Spinal cord (tissue), 9 donors: ENCODE measurements at regions not wholly inside any gene's neighbourhood (a gene's known extent, or its start where the extent isn't known, plus 50 kb on each side); places are given as distances from the start of the nearest gene placed in this dataset.

Source experiments
- DNase-seq, 6 donors: peaks; one replicate each; pipeline versions ENCODE4 v3.0.0 to v3.0.0-alpha.2; 2013 to 2015; ENCODE audit warnings: low spot score in 6 of 6, low read depth in 4 of 6
- H3K27ac ChIP-seq: one replicate; pipeline ENCODE4 v1.5.1; 2013; ENCODE audit warnings: low read depth, low read length, control low read depth
- H3K27me3 ChIP-seq: one replicate; pipeline ENCODE4 v1.6.1; 2013; ENCODE audit warnings: low read length; ENCODE audit not compliant: control insufficient read depth, insufficient read depth
- H3K36me3 ChIP-seq: one replicate; pipeline ENCODE4 v1.6.1; 2013; ENCODE audit warnings: low read length; ENCODE audit not compliant: control insufficient read depth, insufficient read depth
- H3K4me1 ChIP-seq: one replicate; pipeline ENCODE4 v1.6.1; 2013; ENCODE audit warnings: low read length; ENCODE audit not compliant: control insufficient read depth, insufficient read depth
- H3K4me3 ChIP-seq: one replicate; pipeline ENCODE4 v1.5.1; 2013; ENCODE audit warnings: low read depth, low read length, control low read depth
- H3K9me3 ChIP-seq: one replicate; pipeline ENCODE4 v1.6.1; 2013; ENCODE audit warnings: low read length; ENCODE audit not compliant: control insufficient read depth, insufficient read depth
- WGBS: methylation state at CpG from one replicate; pipeline ENCODE4 v1.1.5; 2013; ENCODE audit warnings: missing lambda C conversion rate; ENCODE audit not compliant: insufficient coverage; 5-methylcytosine and 5-hydroxymethylcytosine counted together
- donor health status: healthy.

GRCh38 chr20:57076152-57076652, 190.2 kb downstream of the BMP7 start:
- no peak overlapping the region for H3K4me3 ChIP-seq
- DNase-seq: no peak
- no peak overlapping the region for H3K27ac ChIP-seq
- 90% methylated on average over 11 of the region's 11 CpGs for WGBS
- H3K36me3 ChIP-seq: no peaks in the 10 kb centered on the region
- peaks cover 4% of the 10 kb centered on the region for H3K9me3 ChIP-seq
- H3K4me1 ChIP-seq: no peaks in the 10 kb centered on the region
- H3K27me3 ChIP-seq: peaks cover 9% of the 10 kb centered on the region

GRCh38 chr20:57076951-57077350, 189.5 kb downstream of the BMP7 start:
- Histone ChIP-seq H3K27ac (no peak overlapping the region), H3K9me3 (peaks cover 4% of the 10 kb centered on the region), H3K36me3 (no peaks in the 10 kb centered on the region), H3K4me1 (no peaks in the 10 kb centered on the region), H3K27me3 (peaks cover 9% of the 10 kb centered on the region), H3K4me3 (no peak overlapping the region)
- no peak for DNase-seq
- WGBS: 78% methylated on average over 3 of the region's 3 CpGs

- Histone ChIP-seq H3K4me1 (no peaks in the 10 kb centered on the region), H3K27me3 (no peaks in the 10 kb centered on the region), H3K4me3 (no peak overlapping the region), H3K36me3 (no peaks in the 10 kb centered on the region), H3K9me3 (peaks cover 4% of the 10 kb centered on the region), H3K27ac (no peak overlapping the region)
- no CpG with 5 or more reads among the region's 1 CpG for WGBS
- DNase-seq: no peak
These were observed 188.3 kb downstream of the BMP7 start for GRCh38 chr20:57078116-57078515.

- DNase-seq: no peak
- Histone ChIP-seq H3K27ac (no peak overlapping the region), H3K4me3 (no peak overlapping the region), H3K36me3 (no peaks in the 10 kb centered on the region), H3K9me3 (peaks cover 4% of the 10 kb centered on the region), H3K27me3 (no peaks in the 10 kb centered on the region), H3K4me1 (no peaks in the 10 kb centered on the region)
- WGBS: no CpG with 5 or more reads among the region's 2 CpGs
These were observed 187.1 kb downstream of the BMP7 start for GRCh38 chr20:57079031-57080005.

GRCh38 chr20:57080796-57081195, 185.6 kb downstream of the BMP7 start:
- peaks cover 4% of the 10 kb centered on the region for H3K9me3 ChIP-seq
- no peak overlapping the region for H3K27ac ChIP-seq
- DNase-seq: no peak
- H3K27me3 ChIP-seq: no peaks in the 10 kb centered on the region
- no peaks in the 10 kb centered on the region for H3K36me3 ChIP-seq
- H3K4me3 ChIP-seq: no peak overlapping the region
- no peaks in the 10 kb centered on the region for H3K4me1 ChIP-seq

GRCh38 chr20:57082357-57082945, 184.0 kb downstream of the BMP7 start:
- H3K27ac ChIP-seq: no peak overlapping the region
- no peaks in the 10 kb centered on the region for H3K36me3 ChIP-seq
- DNase-seq: no peak
- peaks cover 4% of the 10 kb centered on the region for H3K9me3 ChIP-seq
- no peaks in the 10 kb centered on the region for H3K4me1 ChIP-seq
- H3K27me3 ChIP-seq: no peaks in the 10 kb centered on the region
- WGBS: 65% methylated on average over 9 of the region's 13 CpGs
- H3K4me3 ChIP-seq: no peak overlapping the region

- Histone ChIP-seq H3K36me3 (no peaks in the 10 kb centered on the region), H3K4me1 (no peaks in the 10 kb centered on the region), H3K27ac (no peak overlapping the region), H3K27me3 (no peaks in the 10 kb centered on the region), H3K4me3 (no peak overlapping the region), H3K9me3 (peaks cover 4% of the 10 kb centered on the region)
- 87% methylated on average over 3 of the region's 9 CpGs for WGBS
- no peak for DNase-seq
These were observed 183.4 kb downstream of the BMP7 start for GRCh38 chr20:57083072-57083471.

- Histone ChIP-seq H3K27ac (no peak overlapping the region), H3K36me3 (no peaks in the 10 kb centered on the region), H3K4me3 (no peak overlapping the region), H3K27me3 (no peaks in the 10 kb centered on the region), H3K4me1 (peaks cover 5% of the 10 kb centered on the region), H3K9me3 (no peaks in the 10 kb centered on the region)
- no peak for DNase-seq
- WGBS: 84% methylated on average over 8 of the region's 8 CpGs
These were observed 180.4 kb downstream of the BMP7 start for GRCh38 chr20:57086066-57086465.

GRCh38 chr20:57087102-57087501, 179.3 kb downstream of the BMP7 start:
- no peak overlapping the region for H3K27ac ChIP-seq
- no peak overlapping the region for H3K4me3 ChIP-seq
- no peaks in the 10 kb centered on the region for H3K27me3 ChIP-seq
- H3K4me1 ChIP-seq: peaks cover 9% of the 10 kb centered on the region
- 61% methylated on average over 13 of the region's 16 CpGs for WGBS
- H3K9me3 ChIP-seq: no peaks in the 10 kb centered on the region
- H3K36me3 ChIP-seq: no peaks in the 10 kb centered on the region
- DNase-seq: no peak

- H3K27me3 ChIP-seq: no peaks in the 10 kb centered on the region
- 95% methylated on average over 4 of the region's 7 CpGs for WGBS
- H3K27ac ChIP-seq: no peak overlapping the region
- no peaks in the 10 kb centered on the region for H3K36me3 ChIP-seq
- H3K9me3 ChIP-seq: no peaks in the 10 kb centered on the region
- DNase-seq: no peak
- no peak overlapping the region for H3K4me3 ChIP-seq
- H3K4me1 ChIP-seq: peaks cover 15% of the 10 kb centered on the region
These were observed 178.7 kb downstream of the BMP7 start for GRCh38 chr20:57087705-57088104.
